Stimulated activated CD4-positive, alpha-beta T cell treated with anti-CD3 and anti-CD28 coated beads, Interleukin-4, amount 100 ng/mL, for 4 hours (primary cell): ENCODE measurements at regions not wholly inside any gene's neighbourhood (a gene's known extent, or its start where the extent isn't known, plus 50 kb on each side); places are given as distances from the start of the nearest gene placed in this dataset.

Source experiments
- DNase-seq, 2 experiments: peaks; one replicate each; pipeline ENCODE4 v3.0.0-alpha.2; 2020

DNA sequence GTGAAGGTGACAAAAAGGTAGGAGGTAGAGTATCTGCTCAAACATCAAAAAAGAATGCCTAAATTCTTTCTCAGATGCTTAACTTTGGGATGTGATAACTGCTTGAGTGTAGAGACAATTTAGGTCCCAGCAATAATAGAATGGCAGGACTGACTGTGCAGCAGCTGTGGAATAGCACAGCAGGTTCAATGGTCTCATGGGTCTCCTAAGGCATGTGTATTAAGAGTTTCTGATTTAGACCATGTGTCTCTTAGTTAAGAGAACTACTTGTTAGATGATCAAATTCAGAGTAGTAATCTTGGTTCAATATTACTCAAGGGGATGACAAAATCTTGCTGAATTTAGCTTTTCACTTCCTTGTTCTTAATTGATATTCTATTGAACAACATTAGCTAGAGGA, 72.0 kb downstream of the ALX1 start:
- DNase-seq: no peak

- DNase-seq: no peak
Observed at GRCh38 chr12:85356596-85357385, 76.8 kb downstream of the ALX1 start.

GRCh38 chr12:85357609-85358008, 77.6 kb downstream of the ALX1 start:
- no peak for DNase-seq

- no peak for DNase-seq
Observed at GRCh38 chr12:85358715-85359114, 78.7 kb downstream of the ALX1 start.

- DNase-seq: no peak
Observed at GRCh38 chr12:85363382-85364190, 83.6 kb downstream of the ALX1 start.

GRCh38 chr12:85367936-85368335, 87.9 kb downstream of the ALX1 start:
- no peak for DNase-seq

DNA sequence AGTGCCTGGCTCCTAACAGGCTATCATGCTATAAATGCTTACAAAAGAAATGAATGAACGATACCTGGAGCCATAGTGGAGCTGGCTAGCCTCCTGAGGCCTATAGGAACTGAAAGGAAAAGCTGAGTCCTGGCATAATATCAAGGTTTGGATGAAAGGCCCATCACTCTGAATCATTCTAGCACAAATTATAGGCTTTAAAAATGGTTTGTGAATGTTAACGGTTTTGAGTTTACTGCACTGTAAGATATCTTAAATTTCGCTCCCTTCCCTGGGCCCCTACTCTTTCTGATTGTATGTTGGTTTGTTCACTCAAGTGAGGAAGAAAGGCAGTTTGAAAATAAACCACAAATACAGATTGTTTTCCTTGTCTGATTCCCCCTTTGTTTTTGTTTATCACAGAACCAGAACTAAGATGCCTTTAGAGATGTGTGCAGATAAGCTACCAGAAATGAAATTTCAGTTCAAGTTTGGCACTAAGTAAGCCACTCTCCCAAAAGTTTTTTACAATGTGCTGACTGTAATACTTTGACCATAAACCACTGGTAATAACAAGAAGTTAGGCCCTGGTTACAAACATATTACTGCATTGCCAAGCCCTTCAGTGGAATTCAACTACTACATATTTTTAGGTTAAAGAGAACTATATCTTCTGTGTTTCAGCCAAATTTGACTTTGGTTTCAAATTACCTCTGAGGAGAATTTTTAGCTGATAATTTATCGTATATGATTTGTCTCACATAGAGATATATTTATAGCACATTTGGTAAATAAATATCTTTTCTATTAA, 89.5 kb downstream of the ALX1 start:
- no peak for DNase-seq

- no peak for DNase-seq
Observed at GRCh38 chr12:85373045-85373444, 93.0 kb downstream of the ALX1 start.

DNA sequence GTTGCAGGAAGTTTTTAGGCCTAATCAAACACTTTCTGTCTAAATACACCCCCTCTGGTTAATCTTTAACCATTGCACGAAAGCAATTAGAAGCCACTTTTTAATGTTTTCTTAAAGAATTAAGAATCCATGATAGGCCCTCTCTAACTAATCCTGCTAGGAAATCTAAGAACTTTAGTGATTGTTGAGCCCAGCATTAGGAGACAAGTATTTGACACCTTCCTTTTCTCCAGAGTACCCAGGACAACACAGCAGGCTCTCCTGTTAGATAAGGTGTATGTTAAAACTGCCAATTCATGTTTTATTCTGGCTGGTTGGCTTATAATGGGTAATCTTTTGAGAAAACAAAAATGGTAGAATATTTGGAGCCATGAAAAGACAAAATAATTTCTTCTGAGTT, 95.0 kb downstream of the ALX1 start:
- DNase-seq: no peak

- no peak for DNase-seq
Observed at GRCh38 chr12:85385406-85385805, 105.4 kb downstream of the ALX1 start.

DNA sequence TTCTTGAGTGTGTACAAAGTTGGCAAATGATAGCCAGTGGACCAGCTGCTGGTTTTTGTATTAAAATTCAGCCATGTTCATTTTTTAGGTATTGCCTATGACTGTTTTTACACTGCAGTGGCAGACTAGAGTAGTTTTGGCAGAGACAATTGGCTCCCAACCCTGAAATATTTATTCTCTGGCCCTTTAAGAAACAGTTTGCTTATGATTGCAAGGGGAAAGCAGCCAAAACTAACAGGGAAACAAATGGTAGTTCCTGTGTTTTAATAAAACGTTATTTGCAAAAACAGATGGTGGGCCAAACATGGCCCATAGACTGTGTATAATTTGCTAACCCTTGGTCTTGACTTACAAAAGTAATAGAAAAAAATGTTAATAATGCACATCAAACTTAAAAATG, 110.2 kb downstream of the ALX1 start:
- no peak for DNase-seq

DNA sequence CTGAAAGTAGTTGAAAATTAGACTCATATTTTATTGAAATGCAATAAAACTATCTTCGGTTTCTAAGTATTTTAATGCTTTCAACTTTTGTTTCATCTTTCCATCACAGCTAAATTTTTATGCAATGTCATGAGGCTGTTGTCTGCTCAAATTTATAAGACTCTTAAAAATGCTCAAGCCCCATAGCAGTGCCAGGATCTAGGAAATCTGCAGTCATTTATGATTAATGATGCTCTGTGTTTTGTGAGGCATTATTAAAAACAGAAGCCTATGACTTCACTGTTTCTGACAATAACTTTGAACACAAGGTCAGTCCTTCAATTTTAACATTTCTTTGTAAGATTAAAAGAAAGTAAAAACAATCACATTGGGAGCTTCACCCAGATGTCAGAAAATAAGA, 112.5 kb downstream of the ALX1 start:
- DNase-seq: no peak

GRCh38 chr12:85393606-85394005, 113.6 kb downstream of the ALX1 start:
- no peak for DNase-seq

DNA sequence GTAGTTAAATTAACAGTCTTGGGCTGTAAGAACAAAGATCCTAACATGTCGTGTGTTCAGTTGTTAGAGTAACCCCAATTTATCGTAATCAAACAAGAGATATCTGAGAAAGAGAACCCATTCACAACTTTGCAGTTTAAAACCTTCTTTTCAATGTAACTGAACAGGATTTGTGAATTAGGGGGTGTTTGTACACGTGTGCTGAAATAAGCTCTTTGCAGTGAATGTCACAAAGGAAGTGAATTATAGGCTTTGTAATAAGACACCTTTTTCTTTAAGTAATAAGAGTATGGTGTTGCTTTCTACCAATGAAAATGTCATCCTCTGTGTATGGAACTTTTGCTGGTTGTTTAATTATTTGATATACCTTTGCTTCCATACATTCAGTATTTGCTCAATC, 114.0 kb downstream of the ALX1 start:
- no peak for DNase-seq

DNA sequence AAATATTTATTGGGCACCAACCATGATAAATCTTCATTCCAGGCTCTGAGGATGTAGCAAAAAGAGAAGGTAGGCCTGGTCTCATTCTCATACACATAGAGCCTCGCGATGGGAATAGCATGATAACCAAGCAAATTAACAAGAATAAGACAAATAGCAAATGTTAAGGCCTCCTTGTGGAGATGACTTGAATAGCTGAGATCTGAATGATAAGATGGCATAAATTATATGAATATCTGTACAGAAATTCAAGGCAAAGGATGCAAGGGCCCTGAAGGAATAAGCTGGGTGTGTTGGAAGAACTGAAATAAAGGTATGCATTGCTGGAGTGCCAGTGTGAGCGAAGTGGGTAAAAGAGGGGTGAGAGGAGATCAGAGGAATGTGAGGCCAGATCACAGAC, 114.8 kb downstream of the ALX1 start:
- no peak for DNase-seq

DNA sequence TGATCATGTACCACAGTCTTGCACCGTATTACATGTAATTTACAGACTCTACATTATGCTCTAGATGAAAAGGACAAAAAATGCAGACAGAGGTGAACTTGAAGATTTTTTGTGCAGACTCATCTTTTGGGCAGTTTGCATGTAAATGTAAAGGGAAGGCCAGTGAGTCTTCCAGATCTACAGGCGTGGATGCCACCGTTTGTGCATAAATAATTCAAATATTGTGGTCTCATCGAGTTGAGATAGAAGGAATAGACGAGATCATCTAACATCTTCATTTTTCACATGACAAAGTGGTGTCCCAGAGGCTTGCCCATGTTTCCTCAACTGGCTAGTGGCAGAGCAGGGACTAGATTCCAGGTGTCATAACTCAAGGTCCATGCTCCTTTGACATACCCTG, 125.2 kb downstream of the ALX1 start:
- no peak for DNase-seq

DNA sequence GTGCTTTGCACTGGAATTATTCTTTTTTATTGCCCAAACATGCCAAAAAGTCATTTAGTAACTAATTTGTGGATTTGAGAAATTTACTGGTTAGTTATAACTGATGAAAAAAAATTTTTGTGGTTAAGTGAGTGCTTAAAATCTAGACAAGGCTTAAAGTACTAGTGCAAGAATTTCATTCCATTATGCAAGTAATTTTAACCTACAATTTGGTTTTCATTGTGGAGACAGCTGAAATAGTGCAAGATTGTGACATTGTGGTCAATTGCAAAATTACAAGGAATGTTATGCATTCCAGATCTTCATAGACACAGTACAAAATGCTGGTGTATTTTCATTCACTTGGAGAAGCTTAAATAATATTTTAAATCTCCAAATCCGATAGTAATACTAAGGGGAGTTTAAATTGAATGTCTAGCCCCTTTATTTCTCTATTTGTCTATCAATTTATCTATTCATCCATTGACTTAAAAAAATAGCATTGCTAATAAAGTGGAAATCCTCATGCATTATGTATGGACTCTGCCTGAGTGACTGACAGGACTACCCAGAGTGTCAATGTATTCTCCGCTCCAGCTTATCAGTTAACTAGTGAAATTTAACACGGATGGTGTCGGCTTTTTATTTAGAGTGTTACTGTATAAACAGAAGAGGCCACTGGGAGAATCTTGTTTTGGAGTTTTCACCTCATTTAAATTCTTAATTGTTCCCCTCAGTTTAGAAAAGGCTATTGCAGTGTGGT, 125.9 kb downstream of the ALX1 start:
- DNase-seq: no peak

- DNase-seq: no peak
Observed at GRCh38 chr12:85413266-85413665, 133.2 kb downstream of the ALX1 start.

GRCh38 chr12:85422762-85423161, 142.7 kb downstream of the ALX1 start:
- no peak for DNase-seq

GRCh38 chr12:85423947-85424346, 143.9 kb downstream of the ALX1 start:
- no peak for DNase-seq

DNA sequence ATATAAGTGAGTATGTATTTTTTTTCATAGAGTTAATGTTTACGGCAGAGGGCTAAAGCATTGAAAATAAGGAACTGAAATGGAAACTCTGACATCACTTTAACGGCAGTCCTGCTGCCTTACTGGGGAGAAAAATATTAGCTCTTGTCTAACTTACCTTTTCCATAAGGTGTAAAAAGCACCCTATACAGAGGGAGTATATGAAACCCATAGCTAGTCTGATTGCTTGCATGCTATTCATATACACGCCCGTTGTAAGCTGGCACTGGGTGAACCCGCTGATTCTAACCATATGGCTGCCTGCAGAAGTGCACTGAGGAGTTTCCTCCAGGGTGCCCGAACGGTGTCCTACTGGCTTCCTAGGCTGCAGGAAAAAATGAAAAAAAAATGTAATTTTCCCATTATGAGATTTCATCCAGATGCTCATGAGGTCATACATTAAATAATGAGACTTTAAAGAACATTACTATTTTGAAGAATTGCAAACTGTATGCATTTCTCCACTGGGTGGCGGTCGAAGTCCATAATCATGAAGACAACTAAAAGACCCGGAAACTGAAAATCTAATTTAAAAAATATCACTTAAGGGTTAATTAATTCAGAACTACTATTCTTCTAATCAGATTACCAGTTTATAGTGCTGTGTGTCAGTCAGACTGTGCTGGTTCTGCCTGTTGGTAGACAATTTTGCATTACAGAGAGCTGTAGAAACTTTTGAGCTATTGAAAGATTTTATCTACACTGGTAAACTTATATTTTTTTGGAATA, 144.7 kb downstream of the ALX1 start:
- no peak for DNase-seq

DNA sequence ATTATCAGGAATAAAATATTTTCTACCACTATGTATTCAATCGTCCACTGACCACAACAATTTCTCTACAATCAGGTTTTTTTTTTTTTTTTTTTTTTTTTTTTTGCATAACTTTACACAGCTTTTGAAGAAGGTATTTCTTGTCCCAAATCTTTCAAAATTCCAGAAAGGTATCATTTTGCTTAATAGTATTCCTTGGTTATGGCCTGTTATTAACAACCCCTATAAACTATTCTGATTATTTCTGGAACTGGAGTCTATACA, 145.3 kb downstream of the ALX1 start:
- DNase-seq: no peak
